Gastroesophageal sphincter (tissue), 4 donors: ENCODE measurements at regions not wholly inside any gene's neighbourhood (a gene's known extent, or its start where the extent isn't known, plus 50 kb on each side); places are given as distances from the start of the nearest gene placed in this dataset.

ENCODE experiments used
- ATAC-seq: fragments of 150-250 bp; one replicate; pipeline ENCODE4 v1.9.1; 2016; ENCODE audit warnings: mild to moderate bottlenecking, moderate library complexity
- H3K27ac ChIP-seq, 4 donors: fragments of 200-600 bp; sonication (generic) in 3 of 4; 1 replicate in 3 of 4; 2 replicates in 1 of 4; pipeline ENCODE4 v1.5.1; 2016 to 2019
- H3K27me3 ChIP-seq: fragments of 200-600 bp; sonication (generic); one replicate; pipeline ENCODE4 v1.5.1; 2019
- H3K36me3 ChIP-seq, 2 donors: fragments of 200-600 bp; sonication (generic); one replicate each; pipeline ENCODE4 v1.5.1; 2019; ENCODE audit warnings: control low read depth in 1 of 2
- H3K4me1 ChIP-seq, 3 donors: fragments of 200-600 bp; sonication (generic); 1 replicate in 2 of 3; 2 replicates in 1 of 3; pipeline ENCODE4 v1.5.1; 2016 to 2019; ENCODE audit warnings: control low read depth in 2 of 3
- H3K4me3 ChIP-seq, 2 donors: fragments of 200-600 bp; sonication (generic); one replicate each; pipeline ENCODE4 v1.5.1; 2019; ENCODE audit warnings: mild to moderate bottlenecking in 1 of 2, moderate library complexity in 1 of 2
- H3K9me3 ChIP-seq, 3 donors: fragments of 200-600 bp; sonication (generic); one replicate each; pipeline ENCODE4 v1.5.1; 2017 to 2019; ENCODE audit warnings: control low read depth in 2 of 3
- CTCF ChIP-seq, 4 experiments: fragments of 200-600 bp in 2 of 4; fragments of 450-650 bp in 2 of 4; sonication (generic) in 1 of 4; IDR thresholded peaks; one replicate each; pipeline ENCODE4 v1.5.1; 2017 to 2019; ENCODE audit warnings: antibody characterized with exemption in 4 of 4, mild to moderate bottlenecking in 2 of 4, moderate library complexity in 2 of 4
- EP300 ChIP-seq: sonication (generic); formaldehyde crosslinking; IDR thresholded peaks from one replicate; pipeline ENCODE4 v1.6.1; 2017; ENCODE audit warnings: antibody characterized with exemption, mild to moderate bottlenecking
- POLR2A ChIP-seq, 2 donors: fragments of 450-650 bp; IDR thresholded peaks; one replicate each; pipeline ENCODE4 v1.6.1; 2017; ENCODE audit warnings: antibody characterized with exemption in 2 of 2, mild to moderate bottlenecking in 2 of 2, moderate library complexity in 1 of 2
- POLR2AphosphoS5 ChIP-seq: sonication (generic); formaldehyde crosslinking; IDR thresholded peaks from one replicate; pipeline ENCODE4 v1.6.1; 2017; ENCODE audit warnings: antibody characterized with exemption
- WGBS, 2 donors: methylation state at CpG; one replicate each; pipeline ENCODE4 v1.1.5; 2018; ENCODE audit warnings: low coverage in 1 of 2; 5-methylcytosine and 5-hydroxymethylcytosine counted together

DNA sequence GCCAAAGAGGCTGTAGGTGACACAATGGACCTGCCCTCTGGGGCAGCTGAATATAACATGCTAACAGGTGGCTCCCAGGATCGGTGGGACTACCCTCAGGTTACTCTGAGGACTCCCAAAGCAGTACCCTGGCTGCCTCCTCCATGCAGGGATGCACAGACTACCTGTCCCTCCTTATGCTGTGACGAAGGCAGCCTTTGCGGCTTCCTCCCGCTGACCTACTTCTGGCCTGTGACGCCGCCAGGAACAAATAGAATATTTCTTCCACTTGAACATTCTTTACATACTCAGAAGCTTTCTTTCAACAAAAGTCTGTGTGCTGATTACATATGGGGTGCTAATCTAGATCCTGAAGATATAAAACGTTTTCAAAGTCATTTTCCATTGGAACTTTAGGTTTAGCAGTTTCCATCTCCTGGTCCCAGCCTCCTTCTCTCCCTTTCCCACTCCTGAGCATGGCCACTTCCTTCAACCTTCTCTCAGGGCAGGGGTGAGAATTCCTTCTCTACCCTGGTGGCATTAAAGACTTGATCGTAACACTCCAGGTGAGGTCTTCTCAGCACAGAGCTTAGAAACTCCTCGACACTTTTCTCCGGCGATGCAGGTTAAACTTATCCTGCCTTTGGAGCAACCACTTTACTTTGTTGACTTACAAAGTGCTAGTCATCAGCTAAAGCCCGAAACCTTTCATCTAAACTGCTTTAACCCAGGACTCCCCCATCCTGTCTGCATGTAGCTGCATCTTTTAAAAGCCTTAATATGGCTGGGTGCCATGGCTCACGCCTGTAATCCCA is 58.9 kb upstream of the STK17B start:
- Histone ChIP-seq H3K27me3 (no peaks in the 10 kb centered on the region), H3K27ac (no peak overlapping the region), H3K4me1 (peaks cover 0 to 19% (median 6%) of the 10 kb centered on the region in 3 donors), H3K36me3 (no peaks in the 10 kb centered on the region), H3K4me3 (no peak overlapping the region), H3K9me3 (no peaks in the 10 kb centered on the region)
- WGBS, 2 donors, result 76 to 83% methylated on average over 3 to 10 of the region's 13 CpGs
- TF ChIP-seq POLR2AphosphoS5, result no peak
- TF ChIP-seq POLR2A (IDR thresholded peaks at IDR 0.05), result no peak
- no peak for TF ChIP-seq CTCF (IDR thresholded peaks at IDR 0.05)
- no peak for TF ChIP-seq EP300
- no peak for ATAC-seq

DNA sequence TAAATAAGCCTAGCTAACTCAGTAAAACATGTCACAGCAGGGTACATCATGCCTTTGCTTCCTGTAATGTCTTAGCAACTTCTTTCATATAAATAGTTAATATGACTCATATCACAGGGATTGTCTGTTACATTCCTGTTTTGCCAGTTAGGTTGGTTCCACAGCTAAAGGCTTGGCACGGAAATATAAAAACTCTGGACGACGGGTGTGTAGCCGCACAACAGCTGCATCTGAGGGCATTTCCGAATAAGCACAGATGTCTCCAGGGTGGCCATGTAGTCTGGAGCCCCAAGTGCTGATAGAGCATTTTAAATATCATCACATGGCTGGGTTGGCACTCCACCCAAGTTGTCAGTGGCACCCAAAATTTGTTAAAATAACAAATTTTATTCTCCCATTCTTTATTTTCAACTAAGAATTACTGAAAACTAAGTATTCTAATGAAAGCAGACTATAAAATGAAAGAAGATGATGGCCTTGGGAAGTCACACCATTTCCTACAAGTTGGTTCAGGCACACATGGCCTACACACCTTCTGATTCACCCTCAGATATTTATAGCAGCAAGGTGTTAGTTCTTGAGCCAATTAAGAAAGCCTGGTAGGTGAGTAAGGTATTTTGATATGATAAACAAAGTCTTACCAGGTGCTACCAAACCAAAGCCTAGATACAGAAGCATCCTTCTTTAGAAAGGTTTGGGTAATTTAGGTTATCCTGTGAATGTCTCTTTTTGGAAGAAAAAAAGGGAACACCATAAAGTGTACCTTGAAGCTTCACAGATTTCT is 61.8 kb upstream of the STK17B start:
- Histone ChIP-seq H3K36me3 (no peaks in the 10 kb centered on the region), H3K9me3 (no peaks in the 10 kb centered on the region), H3K4me3 (no peak overlapping the region), H3K27ac (peak overlapping the region in 3 of 4 donors; percentile 9 to 64 (median 10)), H3K4me1 (peaks cover 0 to 19% (median 6%) of the 10 kb centered on the region in 3 donors), H3K27me3 (no peaks in the 10 kb centered on the region)
- 62% methylated on average over 5 of the region's 5 CpGs; no CpG with 5 or more reads in 1 of the 2 donors for WGBS, 2 donors
- peak; percentile 78 for ATAC-seq
- TF ChIP-seq POLR2AphosphoS5 (no peak), CTCF (IDR thresholded peaks at IDR 0.05) (no peak), EP300 (no peak), POLR2A (IDR thresholded peaks at IDR 0.05) (no peak)

- no peaks in the 10 kb centered on the region for H3K9me3 ChIP-seq
- 84 to 94% methylated on average over 3 of the region's 4 CpGs for WGBS, 2 donors
- peak; percentile 23 for ATAC-seq
- no peak overlapping the region for H3K4me3 ChIP-seq
- H3K36me3 ChIP-seq, result no peaks in the 10 kb centered on the region
- no peaks in the 10 kb centered on the region for H3K27me3 ChIP-seq
- peaks cover 0 to 19% (median 6%) of the 10 kb centered on the region in 3 donors for H3K4me1 ChIP-seq
- no peak for TF ChIP-seq POLR2AphosphoS5
- TF ChIP-seq POLR2A (IDR thresholded peaks at IDR 0.05), result no peak
- no peak for TF ChIP-seq CTCF (IDR thresholded peaks at IDR 0.05)
- no peak for TF ChIP-seq EP300
- peak overlapping the region in 3 of 4 donors; percentile 9 to 64 (median 9) for H3K27ac ChIP-seq
These were observed 62.6 kb upstream of the STK17B start for GRCh38 chr2:196233805-196234475.

DNA sequence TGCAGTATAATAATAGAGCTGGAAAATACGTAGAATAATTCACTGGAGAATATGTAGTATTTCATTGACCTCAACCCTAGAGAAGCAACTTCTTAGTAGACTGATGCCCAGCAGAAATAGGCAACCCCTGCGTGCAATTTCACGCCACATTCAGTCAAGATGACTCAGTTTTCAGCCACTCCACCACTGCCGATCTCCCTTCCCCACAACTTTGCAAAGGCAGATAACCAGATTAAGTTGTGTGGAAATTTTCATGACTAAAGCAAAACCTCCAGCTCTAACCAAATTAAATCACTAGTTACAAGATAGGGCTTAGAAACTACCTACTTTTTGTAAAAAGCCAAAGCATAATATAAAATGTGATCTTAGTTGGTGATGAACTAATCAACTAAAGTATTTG is 63.3 kb upstream of the STK17B start:
- no peak for ATAC-seq
- no peaks in the 10 kb centered on the region for H3K27me3 ChIP-seq
- peaks cover 0 to 19% (median 6%) of the 10 kb centered on the region in 3 donors for H3K4me1 ChIP-seq
- no peak overlapping the region for H3K4me3 ChIP-seq
- H3K9me3 ChIP-seq, result no peaks in the 10 kb centered on the region
- TF ChIP-seq POLR2AphosphoS5 (no peak), EP300 (no peak), POLR2A (IDR thresholded peaks at IDR 0.05) (no peak), CTCF (IDR thresholded peaks at IDR 0.05) (no peak)
- no peak overlapping the region for H3K27ac ChIP-seq
- WGBS, 2 donors, result 74 to 76% methylated on average over 4 of the region's 4 CpGs
- H3K36me3 ChIP-seq, result no peaks in the 10 kb centered on the region
